ENCODE measurements at regions not wholly inside any gene's neighbourhood (a gene's known extent, or its start where the extent isn't known, plus 50 kb on each side); places are given as distances from the start of the nearest gene placed in this dataset.

- intact Hi-C loops (cut with micrococcal nuclease; ENCODE audit: unreplicated experiment) (loop anchor here (5.0 kb wide), 1 partner anchor 79 kb away; no protein-coding TSS in a partner anchor), in situ Hi-C loops (cut with MboI) (no loop called here)
- TF ChIP-seq TCF3 (IDR thresholded peaks at IDR 0.05; ENCODE audit: borderline replicate concordance, insufficient read depth, low read depth, low read length), result no peak
- no peak for TF ChIP-seq ZNF217 (IDR thresholded peaks at IDR 0.05)
- TF ChIP-seq WRNIP1 (IDR thresholded peaks at IDR 0.05; ENCODE audit: borderline replicate concordance, low read depth, low read length), result no peak
- TF ChIP-seq BHLHE40 (IDR thresholded peaks at IDR 0.05; ENCODE audit: borderline replicate concordance in 1 of 2, low read depth in 2 of 2, low read length in 1 of 2), result no peak
- TF ChIP-seq POLR2AphosphoS5 (IDR thresholded peaks at IDR 0.05; ENCODE audit: low read length), result no peak
- TF ChIP-seq KDM1A (IDR thresholded peaks at IDR 0.05; ENCODE audit: borderline replicate concordance), result no peak
- TF ChIP-seq POLR2AphosphoS2 (IDR thresholded peaks at IDR 0.05; ENCODE audit: low read depth, low read length), result no peak
- TF ChIP-seq NR2C1 (IDR thresholded peaks at IDR 0.05), result no peak
- TF ChIP-seq KAT2A (conservative IDR thresholded peaks at IDR 0.05; ENCODE audit: control insufficient read depth, low read depth, low read length), result no peak
- no peak for TF ChIP-seq JUND (IDR thresholded peaks at IDR 0.05; ENCODE audit: low read depth, low read length)
- no peak for TF ChIP-seq ZBTB11 (CRISPR knock-in tag; IDR thresholded peaks at IDR 0.05)
- no peak for TF ChIP-seq MYC (IDR thresholded peaks at IDR 0.05; ENCODE audit: insufficient read depth, insufficient read length, insufficient replicate concordance, low read length, severe bottlenecking)
- no peak for TF ChIP-seq E2F8 (IDR thresholded peaks at IDR 0.05; ENCODE audit: low read depth, partially characterized antibody)
- no peak for TF ChIP-seq IKZF1 (conservative IDR thresholded peaks at IDR 0.05)
- no peak for TF ChIP-seq NKRF (conservative IDR thresholded peaks at IDR 0.05)
- TF ChIP-seq RFX5 (IDR thresholded peaks at IDR 0.05; ENCODE audit: low read depth, low read length), result no peak
- no peaks in the 10 kb centered on the region for H4K20me1 ChIP-seq (ENCODE audit: control insufficient read depth, insufficient read depth)
- FAIRE-seq (no peak), DNase-seq (ENCODE audit: low read depth, low spot score) (no peak), ATAC-seq (no peak)
- no peaks in the 10 kb centered on the region for H3K9me3 ChIP-seq (replicated peaks; ENCODE audit: control insufficient read depth, insufficient read depth, low read length)
- no peaks in the 10 kb centered on the region for H3K4me1 ChIP-seq (ENCODE audit: control insufficient read depth, insufficient read depth, low read length)
- CTCF ChIA-PET, result no interaction called here
- no peak overlapping the region for H3K4me2 ChIP-seq (ENCODE audit: control insufficient read depth, insufficient read depth)
- no peaks in the 10 kb centered on the region; a peak in 2 of 4 replicates for H3K27me3 ChIP-seq (replicated peaks in 1 of 2; ENCODE audit: control insufficient read depth in 2 of 2, insufficient read depth in 2 of 2, low read length in 1 of 2)
- BruUV-seq (replicated peaks), result no TSS peak
- H3K79me2 ChIP-seq (ENCODE audit: control insufficient read depth, insufficient read depth, low read length), result no peaks in the 10 kb centered on the region
- H3K4me3 ChIP-seq, result no peak overlapping the region
- POLR2A ChIA-PET, result no interaction called here
- SMC1A ChIA-PET (ENCODE audit: uncharacterized antibody, unreplicated experiment), result interaction anchor here (1.1 kb wide), 1 partner anchor 71 kb away, joined by 3 read pairs; no protein-coding TSS in a partner anchor
- WGBS (ENCODE audit: insufficient coverage, insufficient replicate concordance, low lambda C conversion rate, missing lambda C conversion rate), result 10% methylated on average over 2 of the region's 2 CpGs
- H3K9ac ChIP-seq (ENCODE audit: control insufficient read depth, insufficient read depth, low read length), result no peak overlapping the region
- no peak overlapping the region for H3K27ac ChIP-seq (ENCODE audit: control insufficient read depth, insufficient read depth)
- RAD21 ChIA-PET (ENCODE audit: unreplicated experiment), result interaction anchor here (1.2 kb wide), 1 partner anchor 78 kb away, joined by 3 read pairs; no protein-coding TSS in a partner anchor
- no peaks in the 10 kb centered on the region for H3K36me3 ChIP-seq (ENCODE audit: control insufficient read depth in 2 of 2, insufficient read depth in 2 of 2, low read length in 1 of 2)
- H2AFZ ChIP-seq (ENCODE audit: control insufficient read depth, low read depth, low read length), result no peak overlapping the region
Observed at GRCh38 chr2:41703123-41703522, 344.7 kb upstream of the PKDCC start.

Measured in GM12878 (cell line).